ENCODE measurements at regions not wholly inside any gene's neighbourhood (a gene's known extent, or its start where the extent isn't known, plus 50 kb on each side); places are given as distances from the start of the nearest gene placed in this dataset.

DNA sequence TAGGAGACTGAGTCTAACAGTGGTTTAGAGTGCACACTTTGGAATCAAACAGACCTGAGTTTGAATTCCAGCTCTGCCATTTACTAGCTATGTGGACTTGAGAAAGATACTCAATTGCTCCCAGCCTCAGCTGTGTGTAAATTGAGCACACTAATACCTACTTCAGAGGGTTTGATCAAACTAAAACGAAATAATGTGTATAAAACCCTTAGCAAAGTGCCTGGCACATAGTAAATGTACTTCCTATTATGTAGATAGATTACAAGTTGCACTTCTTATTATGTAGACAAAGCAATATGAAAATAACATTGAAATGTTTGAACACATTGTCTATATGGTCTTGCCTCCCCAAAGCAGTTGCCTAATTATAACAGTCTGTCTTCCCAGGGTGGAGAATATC lies 180.6 kb downstream of the ANXA2 start:
- DNase-seq: no peak

DNA sequence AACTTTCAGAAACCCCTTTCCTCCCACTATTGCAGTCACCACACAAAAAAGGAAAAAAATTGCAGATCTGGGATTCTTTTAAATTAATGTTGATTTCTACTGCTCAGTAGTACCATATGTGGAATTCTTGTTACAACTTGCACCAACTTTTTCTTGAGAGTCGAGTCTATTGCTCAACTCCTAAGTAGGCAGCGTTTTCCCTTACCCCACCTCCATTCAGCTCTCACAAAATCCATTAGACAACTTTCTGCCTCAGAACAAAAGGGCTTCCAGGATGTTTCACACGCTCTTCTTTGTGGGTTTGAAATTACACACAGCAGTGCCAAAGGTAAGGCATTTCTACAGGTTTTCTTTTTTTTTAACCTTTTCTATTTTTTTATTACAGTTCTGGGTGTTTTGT lies 179.5 kb downstream of the ANXA2 start:
- DNase-seq: no peak

DNA sequence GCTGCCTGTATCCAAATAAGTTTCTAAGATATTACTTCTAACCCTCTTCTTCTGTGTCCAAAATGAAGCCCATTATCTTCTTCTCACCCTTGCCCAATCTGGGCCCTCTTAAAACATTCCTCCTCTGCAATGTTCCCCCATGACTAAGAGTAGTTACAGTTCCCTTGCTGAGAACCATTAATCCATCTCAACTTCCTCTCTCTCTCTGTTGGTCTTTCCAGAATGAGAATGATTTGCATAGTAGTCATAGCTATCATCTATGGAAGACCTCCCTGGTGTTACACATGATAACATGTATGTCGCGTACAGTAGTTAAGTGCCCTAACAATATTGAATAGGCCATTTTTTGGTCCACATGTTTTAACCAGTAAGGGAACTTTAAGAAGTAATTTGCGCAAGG lies 177.9 kb downstream of the ANXA2 start:
- DNase-seq: no peak

DNA sequence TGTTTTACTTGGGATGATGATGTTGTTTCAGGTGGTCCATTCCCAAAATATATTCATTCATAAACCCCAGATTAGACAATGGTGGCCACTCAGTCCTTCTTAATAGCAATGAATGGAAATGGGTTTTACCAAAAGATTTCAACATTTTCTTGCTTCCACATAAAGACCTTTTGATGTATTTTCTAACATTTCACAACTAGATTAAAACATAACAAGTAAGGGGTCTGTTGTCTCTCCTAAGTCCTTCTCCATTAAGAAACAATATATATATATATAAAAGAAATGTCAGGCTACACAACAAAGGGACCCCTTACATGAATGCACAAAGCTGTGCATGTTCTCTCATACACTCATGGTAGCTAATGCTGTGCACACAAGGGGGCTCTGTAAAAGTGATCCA lies 176.4 kb downstream of the ANXA2 start:
- DNase-seq: no peak

DNA sequence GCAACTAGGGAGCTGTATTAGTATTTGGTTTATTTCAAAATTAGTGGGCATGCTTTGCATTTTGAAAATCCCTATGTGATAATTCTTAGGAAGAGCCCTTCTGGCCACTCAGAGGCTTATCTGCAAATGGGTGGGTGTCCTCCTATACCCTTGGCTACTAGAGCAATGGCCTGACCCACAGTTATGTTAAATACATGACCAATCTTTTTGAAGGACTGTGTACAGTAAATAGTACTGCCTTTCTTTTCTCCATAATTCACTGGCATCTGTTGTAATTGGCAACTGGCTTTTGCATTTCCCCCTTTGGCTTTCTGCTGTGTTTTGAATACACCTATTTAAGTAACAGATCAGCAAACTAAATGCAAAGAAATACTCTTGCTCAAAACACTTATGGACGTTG lies 175.4 kb downstream of the ANXA2 start:
- DNase-seq: peak in 1 of 2 experiments; percentile 20

DNA sequence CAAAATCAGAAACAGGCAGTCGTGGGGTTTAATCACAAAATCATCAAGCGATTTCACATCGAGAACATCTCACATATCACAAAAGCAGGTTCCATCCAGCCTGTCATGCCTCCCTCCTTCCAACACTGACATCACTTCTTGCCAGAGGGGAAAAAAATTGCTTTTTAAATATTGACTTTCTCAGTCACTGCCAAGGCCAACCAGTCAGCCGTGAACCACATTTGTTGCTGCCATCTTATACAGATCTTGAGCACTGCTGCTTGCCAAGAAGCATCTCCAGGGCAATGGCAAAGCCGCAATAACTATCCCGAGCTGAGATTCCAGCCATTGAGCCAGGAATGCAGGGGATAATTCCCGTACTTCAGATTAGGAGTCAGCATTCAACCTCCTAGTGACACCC lies 174.6 kb downstream of the ANXA2 start:
- DNase-seq: peak in 1 of 2 experiments; percentile 58

DNA sequence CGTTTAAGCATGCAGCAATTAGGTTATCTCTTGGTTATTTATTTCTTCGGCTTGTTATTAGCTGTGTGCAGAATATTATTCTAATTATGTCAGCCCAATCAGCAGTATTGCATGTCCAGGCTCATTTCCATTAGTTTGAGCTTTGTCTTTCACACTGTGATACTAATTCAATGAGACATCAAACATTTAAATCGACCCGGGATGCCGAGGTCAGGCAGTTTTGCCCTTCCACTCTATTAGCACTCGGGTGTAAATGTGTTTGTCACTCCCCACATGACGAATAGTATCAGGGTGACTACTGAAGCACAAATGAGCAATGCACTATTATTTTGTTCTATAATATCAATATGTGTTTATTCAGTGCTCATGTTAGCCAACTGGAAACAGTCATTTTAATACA lies 170.9 kb downstream of the ANXA2 start:
- no peak for DNase-seq

DNA sequence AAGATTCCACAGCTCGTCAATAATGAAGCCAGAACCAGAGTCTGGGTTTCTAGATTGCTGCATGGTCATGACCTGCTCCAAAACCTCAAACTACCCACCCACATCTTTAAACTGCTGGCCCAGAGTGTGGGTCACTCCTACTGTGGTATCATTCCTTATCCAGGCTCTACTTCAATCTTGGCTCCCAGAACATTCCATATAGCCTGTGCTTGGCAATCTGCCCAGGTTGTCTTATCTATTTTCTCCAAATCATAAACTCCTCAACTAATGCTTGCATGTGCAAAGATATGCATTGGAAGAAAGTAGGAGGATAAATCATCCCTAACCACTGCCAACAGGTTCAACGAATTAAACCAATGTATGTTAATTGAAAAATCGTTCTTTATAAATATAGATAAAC lies 169.7 kb downstream of the ANXA2 start:
- DNase-seq: no peak

DNA sequence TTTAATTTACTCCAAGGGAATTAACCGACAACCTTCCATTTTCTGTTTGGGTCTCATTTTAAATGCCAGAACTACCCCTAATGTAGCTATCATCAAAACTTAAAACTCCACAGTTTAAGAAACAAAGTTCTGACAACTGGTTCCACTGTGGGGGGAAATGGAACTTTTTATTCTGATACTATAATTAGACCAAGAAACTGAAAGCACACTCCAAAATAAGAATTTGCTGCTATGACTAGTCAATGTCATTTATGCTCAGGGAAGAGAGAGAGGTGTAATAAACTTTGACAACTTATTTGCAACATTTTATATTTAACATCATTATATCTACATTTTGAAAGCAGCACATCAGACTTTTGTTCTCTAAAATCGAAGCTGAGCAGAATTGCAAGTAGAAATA lies 169.2 kb downstream of the ANXA2 start:
- no peak for DNase-seq

DNA sequence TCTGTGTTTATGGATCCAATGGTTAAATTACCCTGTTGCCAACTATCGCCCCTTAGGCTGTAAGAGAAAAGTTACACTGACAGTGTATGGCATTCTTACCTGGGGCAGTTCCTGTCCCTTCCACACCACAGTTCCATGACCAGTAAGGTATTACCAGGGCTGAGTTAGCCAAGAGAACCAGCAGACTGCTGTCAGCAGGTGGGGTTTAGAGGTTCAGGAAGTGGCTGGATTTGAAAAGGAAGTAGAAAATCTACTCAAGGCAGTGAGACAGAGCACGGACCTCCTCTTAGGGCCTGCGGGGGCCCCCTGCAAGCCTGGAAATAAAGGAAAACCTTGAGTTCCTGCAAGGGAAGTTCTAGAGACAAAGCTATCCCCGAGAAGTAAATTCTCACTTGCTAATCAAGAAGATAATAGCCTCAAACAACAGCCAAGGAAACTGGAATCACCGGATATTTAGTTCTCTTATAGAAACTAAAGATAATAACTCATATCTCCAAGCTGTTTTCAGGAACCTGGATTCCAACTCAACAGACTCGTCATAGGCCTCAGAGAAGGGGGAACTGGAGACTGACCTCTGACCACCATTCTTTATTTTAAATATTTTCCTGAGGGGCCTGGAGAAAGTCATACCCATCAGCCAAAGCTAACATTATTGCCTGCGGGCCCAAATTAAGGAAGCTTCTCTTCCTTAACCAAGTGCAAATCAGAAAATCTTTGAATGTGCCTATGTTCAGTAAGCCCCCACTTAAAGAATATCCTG lies 161.7 kb downstream of the ANXA2 start:
- no peak for DNase-seq

DNA sequence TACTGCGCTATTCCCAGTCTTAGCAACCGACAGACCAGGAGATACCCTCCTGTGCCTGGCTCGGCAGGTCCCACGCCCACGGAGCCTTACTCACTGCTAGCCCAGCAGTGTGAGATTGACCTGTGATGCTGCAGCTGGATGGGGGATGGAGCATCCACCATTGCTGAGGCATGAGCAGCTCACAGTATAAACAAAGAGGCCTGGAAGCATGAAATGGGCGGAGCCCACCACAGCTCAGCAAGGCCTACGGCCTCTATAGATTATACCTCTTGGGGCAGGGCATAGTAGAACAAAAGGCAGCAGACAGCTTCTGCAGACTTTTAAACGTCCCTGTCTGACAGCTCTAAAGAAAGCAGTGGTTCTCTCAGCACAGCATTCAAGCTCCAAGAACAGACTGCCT lies 160.3 kb downstream of the ANXA2 start:
- DNase-seq: no peak

DNA sequence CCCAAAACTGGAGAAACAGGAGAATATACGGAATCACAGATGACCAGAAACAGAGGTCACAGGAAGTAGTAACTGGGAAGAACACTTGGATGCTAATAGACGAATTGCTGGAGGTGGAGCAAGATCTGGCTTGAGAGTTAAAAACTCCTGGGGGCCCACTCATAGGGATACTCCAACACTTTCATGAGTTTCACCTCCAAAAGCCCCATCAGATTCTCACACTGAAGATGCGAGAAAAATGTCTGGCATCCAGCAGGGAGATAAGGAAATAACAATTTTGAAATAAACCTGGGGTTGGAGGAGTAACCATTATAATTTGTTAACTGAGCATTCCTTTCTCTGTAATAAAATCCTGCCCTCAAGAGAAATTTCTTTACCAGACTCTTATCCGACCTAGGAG lies 154.0 kb downstream of the ANXA2 start:
- DNase-seq: no peak

DNA sequence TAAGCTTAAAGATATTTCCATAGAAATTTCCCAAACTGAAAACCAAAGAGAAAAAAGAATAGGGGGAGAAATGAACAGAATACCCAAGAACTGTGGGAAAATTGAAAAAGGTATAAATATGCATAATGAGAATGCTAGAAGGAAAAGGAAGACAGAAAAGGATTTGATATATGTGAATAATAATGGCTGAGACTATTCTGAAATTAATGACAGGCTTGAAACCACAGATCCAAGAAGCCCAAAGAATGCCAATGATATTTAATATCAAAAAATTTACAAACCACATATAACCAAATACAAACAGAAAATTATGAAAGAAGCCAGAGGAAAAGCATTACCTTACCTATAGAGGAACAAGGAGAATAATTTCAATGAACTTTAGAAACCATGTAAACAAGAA lies 153.0 kb downstream of the ANXA2 start:
- no peak for DNase-seq

DNA sequence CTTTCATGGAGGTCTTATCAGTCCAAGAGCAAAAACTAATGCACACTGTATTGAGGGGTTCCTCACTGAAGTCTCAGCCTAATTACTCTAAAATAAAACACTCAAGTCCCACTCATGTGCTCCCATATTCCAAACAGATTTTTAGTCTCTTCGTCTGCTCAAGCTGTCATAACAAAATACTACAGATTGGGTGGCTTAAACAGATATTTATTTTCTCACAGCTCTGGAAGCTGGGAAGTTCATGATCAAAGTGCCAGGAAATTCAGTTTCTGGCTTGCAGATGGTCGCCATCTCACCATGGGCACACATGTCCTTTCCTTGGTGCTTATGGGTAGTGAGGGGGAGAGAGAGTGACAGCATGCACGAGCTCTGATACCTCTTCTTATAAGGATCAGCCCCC lies 147.5 kb downstream of the ANXA2 start:
- DNase-seq: no peak

DNA sequence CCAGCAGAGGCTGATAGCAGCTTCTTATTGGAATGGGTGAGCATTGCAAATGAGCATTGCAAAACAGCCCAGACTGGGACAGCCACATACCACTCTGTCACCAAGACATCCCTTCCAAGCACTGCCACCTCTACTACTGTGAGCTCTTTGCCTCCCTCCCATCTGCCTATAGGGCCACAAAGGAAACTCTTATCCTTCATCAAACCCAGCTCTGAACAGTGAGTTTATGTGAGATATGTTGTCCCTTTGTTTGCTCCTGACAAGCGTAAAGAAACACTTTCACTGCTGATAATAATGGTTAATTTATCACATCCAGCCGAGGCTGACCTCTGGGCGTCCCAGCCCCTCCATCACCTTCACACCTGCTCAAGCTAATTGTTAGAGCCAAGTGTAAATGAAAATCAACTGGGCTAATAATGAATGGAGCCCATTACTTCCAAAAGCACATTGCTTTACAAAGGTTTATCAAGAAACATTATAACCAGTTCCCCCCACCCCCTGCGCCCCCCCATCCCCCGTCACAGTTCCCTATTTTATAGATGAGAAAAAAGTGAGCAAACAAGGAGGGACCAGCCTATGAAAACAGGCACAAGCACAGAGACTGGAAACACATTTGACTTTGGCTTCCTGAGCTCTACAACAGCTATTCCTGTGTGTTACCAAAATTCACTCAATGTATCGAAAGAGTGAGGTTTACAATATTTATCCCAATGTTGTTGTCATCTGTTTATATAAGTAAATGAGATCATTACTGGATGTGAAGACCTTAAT lies 146.3 kb downstream of the ANXA2 start:
- peak in 1 of 2 experiments; percentile 62 for DNase-seq

DNA sequence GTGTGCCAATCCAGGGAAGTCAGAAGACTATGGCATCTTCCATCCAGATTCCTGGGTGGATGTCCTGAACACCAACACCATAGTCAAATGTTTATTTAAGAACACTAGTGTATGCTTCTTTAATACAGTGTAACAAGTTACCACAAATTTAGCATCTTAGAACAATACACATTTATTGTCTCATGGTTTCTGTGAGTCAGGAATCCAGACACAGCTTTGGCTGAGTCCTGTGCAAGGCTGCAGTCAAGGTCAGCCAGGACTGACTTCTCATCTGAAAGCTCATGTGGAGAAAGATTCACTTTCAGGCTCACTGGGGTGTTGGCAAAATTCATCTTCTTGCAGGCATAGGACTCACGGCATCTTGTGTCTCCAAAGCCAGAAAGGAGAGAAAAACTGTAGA lies 143.4 kb downstream of the ANXA2 start:
- DNase-seq: no peak

DNA sequence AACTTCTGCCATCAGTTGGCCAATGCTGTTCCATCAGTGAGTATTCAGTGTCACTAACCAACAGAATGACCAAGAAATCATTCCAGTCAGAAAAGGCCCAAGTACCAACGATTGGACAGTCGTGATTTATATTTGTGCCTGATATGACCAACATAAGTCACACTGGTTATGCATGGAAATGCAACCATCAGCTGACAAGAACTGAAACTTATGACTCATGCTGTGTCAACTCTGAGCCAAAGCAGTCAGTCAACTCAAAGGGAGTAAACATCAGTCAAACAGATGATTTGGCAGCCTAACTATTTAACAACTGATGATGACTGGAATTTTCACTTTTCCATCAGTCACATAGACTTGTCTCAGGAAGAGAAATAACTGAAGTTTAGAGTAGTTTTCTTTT lies 142.4 kb downstream of the ANXA2 start:
- DNase-seq: no peak

DNA sequence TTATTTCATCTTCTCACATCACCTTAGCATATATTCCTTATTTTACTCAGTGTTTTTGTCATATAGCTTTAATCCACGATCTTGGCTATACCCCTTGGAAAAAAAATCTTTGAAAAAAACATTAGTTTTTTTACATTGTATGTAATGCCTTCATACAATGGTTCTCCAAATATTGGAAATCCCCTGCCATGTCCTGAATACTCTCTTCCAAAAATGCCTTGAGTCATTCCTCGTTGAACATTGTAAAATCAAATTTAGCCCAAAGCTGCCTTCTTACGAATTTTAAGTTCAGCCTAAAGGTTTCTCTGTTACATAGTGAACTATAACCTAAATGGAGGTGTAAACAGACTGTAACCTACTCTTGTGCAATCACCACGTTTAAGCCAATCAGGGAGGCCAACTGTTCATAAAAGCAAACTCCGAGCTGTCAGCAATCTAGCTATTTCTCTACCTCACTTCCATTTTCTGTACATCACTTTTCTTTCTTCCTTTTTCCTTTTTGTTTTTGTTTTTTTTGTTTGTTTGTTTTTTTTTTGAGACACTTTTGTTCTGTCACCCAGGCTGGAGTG lies 140.1 kb downstream of the ANXA2 start:
- DNase-seq: no peak

DNA sequence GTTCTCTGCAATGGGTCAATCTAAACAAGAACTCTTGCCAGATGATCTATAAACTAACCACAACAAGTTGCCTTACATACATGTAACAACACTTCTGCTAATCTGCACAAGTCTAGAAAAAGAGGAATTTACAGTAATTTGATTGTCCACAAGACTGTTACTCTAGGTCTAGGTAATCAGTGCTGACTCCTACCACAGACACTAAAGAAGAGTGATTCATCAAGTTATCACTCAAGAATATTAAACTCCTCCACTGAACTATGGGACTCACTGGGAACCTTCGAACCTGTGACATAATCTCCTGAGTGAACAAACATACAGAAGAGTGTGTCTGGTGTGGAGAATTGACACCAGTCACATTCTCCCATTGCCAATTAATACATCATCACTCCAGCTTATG lies 138.3 kb downstream of the ANXA2 start:
- no peak for DNase-seq

DNA sequence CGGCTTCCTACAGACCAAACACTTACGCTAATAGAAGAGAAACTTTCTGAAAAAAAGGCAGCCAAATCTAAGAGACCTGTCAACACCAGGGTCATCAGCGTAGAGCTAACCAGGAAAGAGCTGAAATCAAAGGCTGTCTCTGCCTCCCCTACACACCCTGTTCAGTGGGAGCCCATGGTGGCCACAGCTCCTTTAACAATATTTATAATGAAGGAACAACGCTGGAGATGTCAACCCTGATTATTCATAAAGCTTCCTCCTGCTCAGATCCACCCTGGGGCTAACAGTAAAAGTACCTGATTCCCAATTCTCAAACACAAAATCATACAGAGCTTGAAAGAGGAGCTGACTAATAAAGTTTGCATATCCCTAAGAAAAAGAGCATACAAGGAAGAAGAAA lies 133.7 kb downstream of the ANXA2 start:
- DNase-seq: no peak

DNA sequence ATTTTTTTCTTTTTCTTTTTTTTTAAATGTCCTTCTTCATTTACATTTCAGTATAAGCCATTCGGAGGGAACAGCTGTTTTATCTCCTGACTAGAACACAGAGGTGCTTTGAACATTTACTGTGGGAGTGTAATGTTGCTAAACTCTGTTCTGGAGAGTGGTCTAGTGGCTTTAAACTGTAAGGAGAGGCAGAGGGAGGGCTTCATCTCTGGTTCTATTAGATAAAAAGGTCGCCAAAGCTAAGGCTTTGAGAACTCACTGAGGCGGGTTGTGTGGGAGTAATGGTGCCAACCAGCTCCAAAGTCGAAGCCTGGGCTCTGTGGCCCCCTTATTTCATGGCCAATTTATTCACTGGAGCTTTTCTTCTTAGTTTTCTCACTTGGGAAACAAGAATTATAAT lies 133.2 kb downstream of the ANXA2 start:
- no peak for DNase-seq

DNA sequence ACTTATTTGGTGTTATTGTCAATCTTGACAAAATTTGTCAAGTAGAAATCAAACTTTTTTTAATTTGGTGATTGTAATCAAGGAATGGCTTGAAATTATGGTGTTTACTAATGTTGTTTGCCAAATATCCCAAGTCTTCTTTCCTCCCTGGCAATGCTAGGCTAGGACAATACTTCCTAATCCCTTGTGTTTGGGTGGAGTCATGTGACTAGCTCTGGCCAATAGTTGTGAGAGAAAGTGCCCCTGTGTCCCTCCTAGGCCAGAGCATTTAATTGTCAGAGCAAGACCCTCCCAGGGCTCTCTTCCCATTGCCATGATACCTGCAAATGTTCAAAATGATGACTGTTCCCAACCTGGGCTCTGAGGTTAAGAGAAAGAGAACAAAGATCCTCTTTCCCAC lies 132.7 kb downstream of the ANXA2 start:
- DNase-seq: no peak

DNA sequence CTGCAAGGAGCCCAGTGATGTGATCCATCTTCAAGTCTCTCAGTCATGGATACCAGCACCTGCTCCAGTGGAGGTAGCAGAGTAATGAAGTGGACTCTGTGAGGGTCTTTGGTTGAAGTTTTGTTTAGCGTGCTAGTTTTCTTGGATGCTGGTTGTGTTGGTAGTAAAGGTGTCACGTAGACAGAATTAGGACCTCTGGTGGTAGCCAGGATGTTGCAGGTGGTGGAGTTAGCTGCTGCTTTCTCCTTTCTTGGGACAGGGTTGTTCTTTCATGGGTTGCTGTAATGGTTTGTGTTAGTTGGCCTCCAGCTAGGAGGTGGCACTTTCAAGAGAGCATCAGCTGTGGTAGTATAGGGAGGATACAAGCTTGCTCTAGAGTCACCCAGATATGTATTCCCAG lies 125.2 kb downstream of the ANXA2 start:
- no peak for DNase-seq

DNA sequence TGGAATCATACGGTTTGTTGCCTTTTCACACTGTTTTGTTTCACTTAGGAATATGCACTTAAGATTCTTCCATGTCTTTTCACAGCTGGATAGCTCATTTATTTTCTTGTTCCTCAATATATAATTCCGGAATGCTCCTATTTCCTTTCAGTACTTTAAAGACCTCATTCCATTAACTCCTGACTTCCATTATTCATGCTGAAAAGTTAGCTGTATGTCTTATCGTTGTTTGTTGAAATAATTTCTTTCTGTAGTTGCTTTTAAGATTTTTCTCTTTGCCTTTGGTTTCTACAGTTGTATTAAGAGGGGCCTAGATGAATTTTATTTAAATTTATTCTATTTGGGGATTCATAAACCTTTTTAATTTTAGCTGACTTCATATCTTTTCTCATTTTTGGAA lies 122.2 kb downstream of the ANXA2 start:
- no peak for DNase-seq

Measured in NCI-H2081 (cell line).